OCI-LY3 (cell line): ENCODE measurements at regions not wholly inside any gene's neighbourhood (a gene's known extent, or its start where the extent isn't known, plus 50 kb on each side); places are given as distances from the start of the nearest gene placed in this dataset.

ENCODE experiments used
- EZH2phosphoT487 ChIP-seq: fragments of 200-600 bp; shearing (Covaris generic); IDR thresholded peaks from 2 replicates; pipeline ENCODE4 v1.6.1; 2018; ENCODE audit warnings: antibody characterized with exemption, mixed run types, low read depth
- TF ChIP-seq, protein P1 (sequence below): fragments of 200-600, 300-600 bp; sonication (generic); IDR thresholded peaks from 2 replicates; pipeline ENCODE4 v1.5.1; 2014; ENCODE audit warnings: antibody characterized with exemption, low read length, low read depth

- TF ChIP-seq, protein P1, sequence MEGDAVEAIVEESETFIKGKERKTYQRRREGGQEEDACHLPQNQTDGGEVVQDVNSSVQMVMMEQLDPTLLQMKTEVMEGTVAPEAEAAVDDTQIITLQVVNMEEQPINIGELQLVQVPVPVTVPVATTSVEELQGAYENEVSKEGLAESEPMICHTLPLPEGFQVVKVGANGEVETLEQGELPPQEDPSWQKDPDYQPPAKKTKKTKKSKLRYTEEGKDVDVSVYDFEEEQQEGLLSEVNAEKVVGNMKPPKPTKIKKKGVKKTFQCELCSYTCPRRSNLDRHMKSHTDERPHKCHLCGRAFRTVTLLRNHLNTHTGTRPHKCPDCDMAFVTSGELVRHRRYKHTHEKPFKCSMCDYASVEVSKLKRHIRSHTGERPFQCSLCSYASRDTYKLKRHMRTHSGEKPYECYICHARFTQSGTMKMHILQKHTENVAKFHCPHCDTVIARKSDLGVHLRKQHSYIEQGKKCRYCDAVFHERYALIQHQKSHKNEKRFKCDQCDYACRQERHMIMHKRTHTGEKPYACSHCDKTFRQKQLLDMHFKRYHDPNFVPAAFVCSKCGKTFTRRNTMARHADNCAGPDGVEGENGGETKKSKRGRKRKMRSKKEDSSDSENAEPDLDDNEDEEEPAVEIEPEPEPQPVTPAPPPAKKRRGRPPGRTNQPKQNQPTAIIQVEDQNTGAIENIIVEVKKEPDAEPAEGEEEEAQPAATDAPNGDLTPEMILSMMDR, result no peak
- no peak for TF ChIP-seq EZH2phosphoT487
Measured at GRCh38 chr2:204234248-204234647, 297.7 kb downstream of the ICOS start.
